ENCODE measurements at regions not wholly inside any gene's neighbourhood (a gene's known extent, or its start where the extent isn't known, plus 50 kb on each side); places are given as distances from the start of the nearest gene placed in this dataset.
"Not testable (repeated sequence)": the region's sequence is repeated elsewhere in the genome, so short reads cannot be mapped to it uniquely, and the experiment has no call there.

DNA sequence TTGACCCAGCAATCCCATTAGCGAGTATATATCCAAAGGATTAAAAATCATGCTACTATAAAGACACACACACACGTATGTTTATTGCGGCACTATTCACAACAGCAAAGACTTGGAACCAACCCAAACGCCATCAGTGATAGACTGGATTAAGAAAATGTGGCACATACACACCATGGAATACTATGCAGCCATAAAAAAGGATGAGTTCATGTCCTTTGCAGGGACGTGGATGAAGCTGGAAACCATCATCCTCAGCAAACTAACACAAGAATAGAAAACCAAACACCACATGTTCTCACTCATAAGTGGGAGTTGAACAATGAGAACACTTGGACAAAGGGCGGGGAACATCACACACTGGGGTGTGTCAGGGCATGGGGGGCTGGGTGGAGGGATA lies 296.2 kb upstream of the HS6ST1 start:
- DNase-seq (ENCODE audit: low read depth in 1 of 2, low spot score in 1 of 2); H3K27me3 ChIP-seq (ENCODE audit: insufficient read depth, poor library complexity, severe bottlenecking); H3K27ac ChIP-seq (replicated peaks); H3K4me3 ChIP-seq (replicated peaks; ENCODE audit: insufficient read depth, low read length): not testable (repeated sequence)

DNA sequence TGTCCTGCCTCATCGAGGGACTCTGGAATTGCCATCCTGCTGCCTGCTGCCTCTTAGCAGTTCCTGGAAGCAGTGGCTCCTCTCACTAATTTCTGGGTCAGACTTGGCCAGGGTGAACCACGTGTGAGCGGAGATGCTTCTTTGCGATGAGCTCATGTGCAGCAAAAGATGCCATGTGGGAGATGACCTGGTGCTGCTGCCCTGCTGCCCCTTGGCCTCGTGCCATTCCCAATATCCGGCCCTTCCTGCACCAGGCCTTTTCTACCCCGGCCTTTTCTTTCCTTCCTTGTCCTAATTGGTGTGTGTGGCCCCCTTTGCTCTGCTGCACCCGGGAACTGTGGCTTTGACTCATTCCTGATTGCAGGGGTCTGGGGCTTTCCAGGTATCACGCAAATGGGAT lies 296.9 kb upstream of the HS6ST1 start:
- no peak for DNase-seq (ENCODE audit: low read depth in 1 of 2, low spot score in 1 of 2)
- Histone ChIP-seq H3K27ac (replicated peaks) (no peak overlapping the region), H3K27me3 (ENCODE audit: insufficient read depth, poor library complexity, severe bottlenecking) (no peaks in the 10 kb centered on the region), H3K4me3 (replicated peaks; ENCODE audit: insufficient read depth, low read length) (no peak overlapping the region)
- TF ChIP-seq, protein P1, sequence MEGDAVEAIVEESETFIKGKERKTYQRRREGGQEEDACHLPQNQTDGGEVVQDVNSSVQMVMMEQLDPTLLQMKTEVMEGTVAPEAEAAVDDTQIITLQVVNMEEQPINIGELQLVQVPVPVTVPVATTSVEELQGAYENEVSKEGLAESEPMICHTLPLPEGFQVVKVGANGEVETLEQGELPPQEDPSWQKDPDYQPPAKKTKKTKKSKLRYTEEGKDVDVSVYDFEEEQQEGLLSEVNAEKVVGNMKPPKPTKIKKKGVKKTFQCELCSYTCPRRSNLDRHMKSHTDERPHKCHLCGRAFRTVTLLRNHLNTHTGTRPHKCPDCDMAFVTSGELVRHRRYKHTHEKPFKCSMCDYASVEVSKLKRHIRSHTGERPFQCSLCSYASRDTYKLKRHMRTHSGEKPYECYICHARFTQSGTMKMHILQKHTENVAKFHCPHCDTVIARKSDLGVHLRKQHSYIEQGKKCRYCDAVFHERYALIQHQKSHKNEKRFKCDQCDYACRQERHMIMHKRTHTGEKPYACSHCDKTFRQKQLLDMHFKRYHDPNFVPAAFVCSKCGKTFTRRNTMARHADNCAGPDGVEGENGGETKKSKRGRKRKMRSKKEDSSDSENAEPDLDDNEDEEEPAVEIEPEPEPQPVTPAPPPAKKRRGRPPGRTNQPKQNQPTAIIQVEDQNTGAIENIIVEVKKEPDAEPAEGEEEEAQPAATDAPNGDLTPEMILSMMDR (IDR thresholded peaks at IDR 0.05; ENCODE audit: insufficient read depth, low read length), result no peak
- TF ChIP-seq, protein P2, sequence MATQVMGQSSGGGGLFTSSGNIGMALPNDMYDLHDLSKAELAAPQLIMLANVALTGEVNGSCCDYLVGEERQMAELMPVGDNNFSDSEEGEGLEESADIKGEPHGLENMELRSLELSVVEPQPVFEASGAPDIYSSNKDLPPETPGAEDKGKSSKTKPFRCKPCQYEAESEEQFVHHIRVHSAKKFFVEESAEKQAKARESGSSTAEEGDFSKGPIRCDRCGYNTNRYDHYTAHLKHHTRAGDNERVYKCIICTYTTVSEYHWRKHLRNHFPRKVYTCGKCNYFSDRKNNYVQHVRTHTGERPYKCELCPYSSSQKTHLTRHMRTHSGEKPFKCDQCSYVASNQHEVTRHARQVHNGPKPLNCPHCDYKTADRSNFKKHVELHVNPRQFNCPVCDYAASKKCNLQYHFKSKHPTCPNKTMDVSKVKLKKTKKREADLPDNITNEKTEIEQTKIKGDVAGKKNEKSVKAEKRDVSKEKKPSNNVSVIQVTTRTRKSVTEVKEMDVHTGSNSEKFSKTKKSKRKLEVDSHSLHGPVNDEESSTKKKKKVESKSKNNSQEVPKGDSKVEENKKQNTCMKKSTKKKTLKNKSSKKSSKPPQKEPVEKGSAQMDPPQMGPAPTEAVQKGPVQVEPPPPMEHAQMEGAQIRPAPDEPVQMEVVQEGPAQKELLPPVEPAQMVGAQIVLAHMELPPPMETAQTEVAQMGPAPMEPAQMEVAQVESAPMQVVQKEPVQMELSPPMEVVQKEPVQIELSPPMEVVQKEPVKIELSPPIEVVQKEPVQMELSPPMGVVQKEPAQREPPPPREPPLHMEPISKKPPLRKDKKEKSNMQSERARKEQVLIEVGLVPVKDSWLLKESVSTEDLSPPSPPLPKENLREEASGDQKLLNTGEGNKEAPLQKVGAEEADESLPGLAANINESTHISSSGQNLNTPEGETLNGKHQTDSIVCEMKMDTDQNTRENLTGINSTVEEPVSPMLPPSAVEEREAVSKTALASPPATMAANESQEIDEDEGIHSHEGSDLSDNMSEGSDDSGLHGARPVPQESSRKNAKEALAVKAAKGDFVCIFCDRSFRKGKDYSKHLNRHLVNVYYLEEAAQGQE (IDR thresholded peaks at IDR 0.05; ENCODE audit: insufficient replicate concordance, low read depth), result no peak
- TF ChIP-seq POLR2AphosphoS5 (IDR thresholded peaks at IDR 0.05; ENCODE audit: low read depth), result no peak
- TF ChIP-seq SPI1 (IDR thresholded peaks at IDR 0.05; ENCODE audit: borderline replicate concordance, low read depth), result no peak
- TF ChIP-seq GABPA (IDR thresholded peaks at IDR 0.05; ENCODE audit: low read depth), result no peak

DNA sequence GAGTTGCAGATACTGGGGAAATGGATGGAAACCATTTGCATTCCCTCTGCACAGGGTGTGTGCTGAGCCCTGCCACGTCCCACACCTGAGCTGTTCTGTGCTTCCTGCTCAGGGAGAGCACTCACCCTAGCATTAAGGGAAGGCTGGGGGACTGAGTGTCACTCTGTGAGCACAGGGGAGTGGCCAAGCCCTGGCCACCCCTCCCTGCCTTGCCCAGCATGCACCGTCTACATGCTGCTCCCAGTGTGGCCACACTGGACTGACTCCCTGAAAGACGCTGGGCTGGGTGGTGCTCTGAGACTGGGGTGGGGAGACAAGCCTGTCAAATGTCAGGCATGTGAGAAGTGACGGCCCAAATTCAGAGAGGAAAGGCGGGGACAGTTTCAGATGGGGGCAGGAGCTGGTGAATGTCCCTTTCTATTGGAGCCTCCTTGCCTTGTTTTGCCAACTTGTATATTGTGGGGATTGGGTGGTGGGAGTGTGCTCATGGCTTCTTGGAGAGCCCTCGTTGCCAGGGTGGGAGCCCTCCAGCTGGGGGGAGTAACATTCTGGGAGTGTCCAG lies 298.4 kb upstream of the HS6ST1 start:
- DNase-seq (ENCODE audit: low read depth in 1 of 2, low spot score in 1 of 2), result no peak
- H3K27me3 ChIP-seq (ENCODE audit: insufficient read depth, poor library complexity, severe bottlenecking), result no peaks in the 10 kb centered on the region
- TF ChIP-seq, protein P2 (IDR thresholded peaks at IDR 0.05; ENCODE audit: insufficient replicate concordance, low read depth), result no peak
- TF ChIP-seq, protein P1 (IDR thresholded peaks at IDR 0.05; ENCODE audit: insufficient read depth, low read length), result no peak
- TF ChIP-seq GABPA (IDR thresholded peaks at IDR 0.05; ENCODE audit: low read depth), result no peak
- TF ChIP-seq POLR2AphosphoS5 (IDR thresholded peaks at IDR 0.05; ENCODE audit: low read depth), result no peak
- no peak for TF ChIP-seq SPI1 (IDR thresholded peaks at IDR 0.05; ENCODE audit: borderline replicate concordance, low read depth)
- no peak overlapping the region for H3K27ac ChIP-seq (replicated peaks)
- no peak overlapping the region for H3K4me3 ChIP-seq (replicated peaks; ENCODE audit: insufficient read depth, low read length)

DNA sequence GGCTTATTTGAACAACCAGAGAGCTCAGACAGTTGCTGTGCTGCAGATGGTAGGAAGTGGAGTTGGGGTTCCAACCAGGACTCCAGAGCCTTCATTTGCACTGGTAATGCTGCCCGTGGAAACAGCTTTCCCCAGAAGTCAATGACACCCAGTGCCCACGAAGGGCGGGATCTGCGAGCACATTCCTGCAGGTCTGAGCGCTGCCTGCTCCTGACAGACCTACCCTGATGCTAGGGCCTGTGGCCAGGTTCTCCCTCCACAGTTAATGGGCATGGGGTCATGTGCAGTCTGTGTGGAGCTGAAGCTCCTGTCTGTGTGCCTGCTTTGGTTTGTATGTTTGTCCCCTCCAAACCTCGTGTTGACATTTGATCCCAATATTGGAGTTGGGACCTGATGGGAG lies 299.0 kb upstream of the HS6ST1 start:
- TF ChIP-seq, protein P1 (IDR thresholded peaks at IDR 0.05; ENCODE audit: insufficient read depth, low read length), result no peak
- TF ChIP-seq GABPA (IDR thresholded peaks at IDR 0.05; ENCODE audit: low read depth) (no peak), POLR2AphosphoS5 (IDR thresholded peaks at IDR 0.05; ENCODE audit: low read depth) (no peak), SPI1 (IDR thresholded peaks at IDR 0.05; ENCODE audit: borderline replicate concordance, low read depth) (no peak)
- TF ChIP-seq, protein P2 (IDR thresholded peaks at IDR 0.05; ENCODE audit: insufficient replicate concordance, low read depth), result no peak
- Histone ChIP-seq H3K27ac (replicated peaks) (no peak overlapping the region), H3K4me3 (replicated peaks; ENCODE audit: insufficient read depth, low read length) (no peak overlapping the region), H3K27me3 (ENCODE audit: insufficient read depth, poor library complexity, severe bottlenecking) (no peaks in the 10 kb centered on the region)
- no peak for DNase-seq (ENCODE audit: low read depth in 1 of 2, low spot score in 1 of 2)

Data from HL-60 (cell line).